Nephron progenitor cell (in vitro differentiated cells): ENCODE measurements at regions not wholly inside any gene's neighbourhood (a gene's known extent, or its start where the extent isn't known, plus 50 kb on each side); places are given as distances from the start of the nearest gene placed in this dataset.
"Not testable (repeated sequence)": the region's sequence is repeated elsewhere in the genome, so short reads cannot be mapped to it uniquely, and the experiment has no call there.

Experiments used
- DNase-seq: peaks from one replicate; pipeline ENCODE4 v3.0.0; 2021
- H3K27ac Mint-ChIP-seq: 2 replicates; pipeline ENCODE4 v1.8.0; 2021; ENCODE audit warnings: mild to moderate bottlenecking, moderate library complexity, mixed read lengths
- H3K27me3 Mint-ChIP-seq: 2 replicates; pipeline ENCODE4 v1.8.0; 2021; ENCODE audit warnings: mild to moderate bottlenecking, low read depth, mixed read lengths; ENCODE audit not compliant: poor library complexity
- H3K36me3 Mint-ChIP-seq: 2 replicates; pipeline ENCODE4 v1.8.0; 2021; ENCODE audit warnings: low read depth, mixed read lengths
- H3K4me1 Mint-ChIP-seq: 2 replicates; pipeline ENCODE4 v1.8.0; 2021; ENCODE audit warnings: mixed read lengths
- H3K4me3 Mint-ChIP-seq: 2 replicates; pipeline ENCODE4 v1.8.0; 2021; ENCODE audit warnings: mild to moderate bottlenecking, moderate library complexity, mixed read lengths
- H3K9me3 Mint-ChIP-seq: 2 replicates; pipeline ENCODE4 v1.8.0; 2021; ENCODE audit warnings: mild to moderate bottlenecking, moderate library complexity, mixed read lengths
- TF ChIP-seq, protein P1 (sequence below): fragments of 200-600 bp; sonication (generic); IDR thresholded peaks from 2 replicates; pipeline ENCODE4 v1.5.0; 2021; ENCODE audit warnings: antibody characterized with exemption

DNA sequence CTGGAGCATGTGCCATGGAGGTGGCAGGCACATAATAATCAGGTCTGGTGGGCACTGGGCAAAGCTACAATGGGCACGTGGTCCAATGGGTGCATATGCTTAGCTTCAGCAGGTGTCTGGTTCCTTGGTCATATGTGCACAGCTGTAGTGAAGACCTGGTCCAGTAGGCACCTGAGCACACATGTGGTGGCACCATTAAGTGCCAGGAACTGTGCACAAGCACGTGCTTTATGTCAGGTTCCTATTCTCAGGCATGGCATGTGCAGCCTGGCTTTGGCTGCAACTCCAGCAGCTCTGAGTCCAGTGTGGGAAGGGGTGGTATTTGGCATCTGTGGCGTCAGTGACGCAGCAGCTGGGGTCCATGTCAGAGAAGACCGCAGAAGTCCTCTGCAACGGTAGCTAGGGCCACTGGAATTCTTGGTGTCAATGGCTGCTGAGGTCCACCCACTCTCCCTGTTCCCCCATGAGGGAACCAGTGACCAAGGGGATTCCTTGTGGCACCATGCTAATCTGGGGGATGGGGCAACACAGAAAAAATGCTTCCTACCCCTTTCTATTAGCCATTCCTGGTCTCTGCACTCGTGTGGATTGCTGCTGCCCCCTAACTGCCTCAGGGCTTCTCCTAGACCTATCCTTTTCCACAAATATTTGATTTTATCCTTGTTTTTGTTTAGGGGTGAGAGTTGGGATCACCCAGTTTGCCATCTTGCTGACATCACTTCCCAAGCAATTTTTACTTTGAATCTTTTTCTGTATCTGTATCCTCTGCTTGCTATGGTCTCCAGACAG lies 262.9 kb upstream of the MAP2 start:
- TF ChIP-seq, protein P1, sequence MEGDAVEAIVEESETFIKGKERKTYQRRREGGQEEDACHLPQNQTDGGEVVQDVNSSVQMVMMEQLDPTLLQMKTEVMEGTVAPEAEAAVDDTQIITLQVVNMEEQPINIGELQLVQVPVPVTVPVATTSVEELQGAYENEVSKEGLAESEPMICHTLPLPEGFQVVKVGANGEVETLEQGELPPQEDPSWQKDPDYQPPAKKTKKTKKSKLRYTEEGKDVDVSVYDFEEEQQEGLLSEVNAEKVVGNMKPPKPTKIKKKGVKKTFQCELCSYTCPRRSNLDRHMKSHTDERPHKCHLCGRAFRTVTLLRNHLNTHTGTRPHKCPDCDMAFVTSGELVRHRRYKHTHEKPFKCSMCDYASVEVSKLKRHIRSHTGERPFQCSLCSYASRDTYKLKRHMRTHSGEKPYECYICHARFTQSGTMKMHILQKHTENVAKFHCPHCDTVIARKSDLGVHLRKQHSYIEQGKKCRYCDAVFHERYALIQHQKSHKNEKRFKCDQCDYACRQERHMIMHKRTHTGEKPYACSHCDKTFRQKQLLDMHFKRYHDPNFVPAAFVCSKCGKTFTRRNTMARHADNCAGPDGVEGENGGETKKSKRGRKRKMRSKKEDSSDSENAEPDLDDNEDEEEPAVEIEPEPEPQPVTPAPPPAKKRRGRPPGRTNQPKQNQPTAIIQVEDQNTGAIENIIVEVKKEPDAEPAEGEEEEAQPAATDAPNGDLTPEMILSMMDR = no peak
- H3K27ac Mint-ChIP-seq = no peak overlapping the region
- no peaks in the 10 kb centered on the region for H3K4me1 Mint-ChIP-seq
- H3K27me3 Mint-ChIP-seq = no peaks in the 10 kb centered on the region
- no peaks in the 10 kb centered on the region for H3K9me3 Mint-ChIP-seq
- H3K36me3 Mint-ChIP-seq = no peaks in the 10 kb centered on the region
- DNase-seq = no peak
- no peak overlapping the region for H3K4me3 Mint-ChIP-seq

DNA sequence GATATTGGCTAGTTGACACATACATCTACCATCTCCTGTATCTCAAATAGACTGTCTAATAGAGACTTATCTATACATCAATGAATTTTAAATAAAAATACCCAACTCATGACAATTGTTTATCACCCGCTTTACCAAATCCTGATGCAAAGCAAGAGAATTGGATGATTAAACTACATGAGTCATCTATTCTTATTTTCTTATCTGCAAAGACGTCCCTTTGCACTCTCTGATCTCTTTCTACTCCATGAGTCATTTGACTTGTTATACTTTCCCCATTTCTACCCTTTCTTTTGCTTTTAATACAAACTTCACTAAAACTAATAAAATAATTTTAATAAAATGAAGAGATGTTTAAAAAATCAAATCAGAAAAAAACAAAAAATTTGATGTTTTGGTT lies 261.7 kb upstream of the MAP2 start:
- TF ChIP-seq, protein P1 = no peak
- no peak overlapping the region for H3K27ac Mint-ChIP-seq
- DNase-seq = no peak
- no peak overlapping the region for H3K4me3 Mint-ChIP-seq
- H3K27me3 Mint-ChIP-seq = no peaks in the 10 kb centered on the region
- H3K4me1 Mint-ChIP-seq = no peaks in the 10 kb centered on the region
- no peaks in the 10 kb centered on the region for H3K36me3 Mint-ChIP-seq
- H3K9me3 Mint-ChIP-seq = no peaks in the 10 kb centered on the region

DNA sequence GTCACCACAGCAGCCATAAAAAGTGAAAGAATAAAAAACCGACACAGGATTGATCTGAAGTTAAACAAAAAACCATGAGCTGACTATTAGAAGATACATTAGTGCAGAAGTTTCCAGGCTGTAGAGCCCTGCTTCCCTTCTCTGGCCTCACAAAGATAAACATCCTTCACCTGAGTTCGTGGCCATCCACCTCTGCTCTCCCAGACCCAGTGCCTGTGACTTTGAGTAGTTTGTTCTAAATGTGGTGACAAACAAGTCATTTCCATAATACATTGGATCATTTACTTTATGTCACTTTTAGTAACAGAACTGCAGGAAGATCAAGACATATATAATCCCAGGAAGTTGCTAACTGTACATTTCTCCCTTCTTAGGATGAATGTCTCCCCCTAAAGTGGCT lies 241.9 kb upstream of the MAP2 start:
- no peak overlapping the region for H3K4me3 Mint-ChIP-seq
- H3K4me1 Mint-ChIP-seq = no peaks in the 10 kb centered on the region
- H3K27ac Mint-ChIP-seq = no peak overlapping the region
- H3K27me3 Mint-ChIP-seq = no peaks in the 10 kb centered on the region
- no peaks in the 10 kb centered on the region for H3K36me3 Mint-ChIP-seq
- TF ChIP-seq, protein P1 = no peak
- peaks cover 4% of the 10 kb centered on the region for H3K9me3 Mint-ChIP-seq
- no peak for DNase-seq

DNA sequence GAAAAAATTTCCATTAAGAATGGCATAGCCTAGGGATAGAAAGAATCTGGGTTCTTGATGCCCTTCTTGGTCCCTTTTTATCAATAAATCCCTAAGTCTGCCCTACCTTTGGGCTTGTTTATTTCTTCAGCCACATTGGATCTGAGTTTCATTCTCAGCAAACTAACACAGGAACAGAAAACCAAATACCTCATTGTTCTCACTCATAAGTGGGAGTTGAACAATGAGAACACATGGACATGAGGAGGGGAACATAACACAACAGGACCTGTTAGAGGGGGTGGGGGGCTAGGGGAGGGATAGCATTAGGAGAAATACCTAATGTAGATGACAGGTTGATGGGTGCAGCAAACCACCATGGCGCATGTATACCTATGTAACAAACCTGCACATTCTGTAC lies 237.0 kb upstream of the MAP2 start:
- not testable (repeated sequence) for H3K27me3 Mint-ChIP-seq, H3K4me1 Mint-ChIP-seq, H3K9me3 Mint-ChIP-seq, H3K27ac Mint-ChIP-seq, H3K36me3 Mint-ChIP-seq, H3K4me3 Mint-ChIP-seq, DNase-seq

DNA sequence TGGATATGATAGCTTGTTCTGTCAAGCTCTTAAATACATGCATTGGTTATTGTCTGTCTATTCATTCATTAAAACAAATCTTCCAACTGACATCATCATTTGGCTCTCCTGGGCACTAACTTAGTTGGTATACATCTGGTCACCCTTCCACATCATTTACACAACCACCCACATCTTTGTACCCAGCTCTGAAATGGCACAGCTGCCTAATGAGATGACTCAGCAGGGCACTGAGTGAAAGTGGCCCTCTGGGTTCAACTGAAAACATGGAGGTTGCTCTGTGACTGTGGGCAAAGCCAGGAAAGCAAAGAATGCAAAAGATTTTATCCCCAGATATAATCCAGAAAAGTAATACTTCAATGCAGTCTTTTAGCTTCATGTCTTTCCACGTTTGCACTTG lies 234.0 kb upstream of the MAP2 start:
- H3K27me3 Mint-ChIP-seq = no peaks in the 10 kb centered on the region
- no peaks in the 10 kb centered on the region for H3K4me1 Mint-ChIP-seq
- TF ChIP-seq, protein P1 = no peak
- no peaks in the 10 kb centered on the region for H3K9me3 Mint-ChIP-seq
- no peak for DNase-seq
- no peaks in the 10 kb centered on the region for H3K36me3 Mint-ChIP-seq
- H3K27ac Mint-ChIP-seq = no peak overlapping the region
- no peak overlapping the region for H3K4me3 Mint-ChIP-seq

DNA sequence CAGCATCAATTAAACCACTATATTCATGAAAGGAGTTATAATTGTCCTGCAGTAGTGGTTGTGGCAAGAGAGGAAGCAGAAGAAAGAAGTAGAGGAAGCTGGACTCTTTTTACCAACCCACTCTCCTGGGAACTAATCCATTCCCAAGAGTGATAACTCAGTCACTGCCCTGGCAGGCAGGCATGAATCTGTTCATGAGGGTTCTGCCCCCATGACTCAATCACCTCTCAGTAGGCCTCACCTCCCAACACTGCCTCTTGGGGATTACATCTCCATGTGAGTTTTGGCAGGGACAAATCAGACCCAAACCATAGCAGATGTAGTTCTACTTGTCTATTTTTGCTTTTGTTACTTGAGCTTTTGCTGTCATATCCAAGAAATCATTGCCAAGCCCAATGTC lies 232.7 kb upstream of the MAP2 start:
- no peak overlapping the region for H3K4me3 Mint-ChIP-seq
- TF ChIP-seq, protein P1 = no peak
- no peaks in the 10 kb centered on the region for H3K27me3 Mint-ChIP-seq
- H3K27ac Mint-ChIP-seq = no peak overlapping the region
- H3K36me3 Mint-ChIP-seq = no peaks in the 10 kb centered on the region
- H3K9me3 Mint-ChIP-seq = no peaks in the 10 kb centered on the region
- DNase-seq = no peak
- no peaks in the 10 kb centered on the region for H3K4me1 Mint-ChIP-seq
